GM19023 (cell line): ENCODE measurements at regions not wholly inside any gene's neighbourhood (a gene's known extent, or its start where the extent isn't known, plus 50 kb on each side); places are given as distances from the start of the nearest gene placed in this dataset.
A peak's percentile ranks its signal among the peaks of the same experiment; 100 is the strongest.
"Not testable (repeated sequence)": the region's sequence is repeated elsewhere in the genome, so short reads cannot be mapped to it uniquely, and the experiment has no call there.

ENCODE experiments used
- ATAC-seq: cut with Tn5 transposase; IDR thresholded peaks from one replicate; pipeline ENCODE4 v1.9.1; 2021; ENCODE audit warnings: mild to moderate bottlenecking, moderate library complexity; ENCODE audit not compliant: unreplicated experiment

DNA sequence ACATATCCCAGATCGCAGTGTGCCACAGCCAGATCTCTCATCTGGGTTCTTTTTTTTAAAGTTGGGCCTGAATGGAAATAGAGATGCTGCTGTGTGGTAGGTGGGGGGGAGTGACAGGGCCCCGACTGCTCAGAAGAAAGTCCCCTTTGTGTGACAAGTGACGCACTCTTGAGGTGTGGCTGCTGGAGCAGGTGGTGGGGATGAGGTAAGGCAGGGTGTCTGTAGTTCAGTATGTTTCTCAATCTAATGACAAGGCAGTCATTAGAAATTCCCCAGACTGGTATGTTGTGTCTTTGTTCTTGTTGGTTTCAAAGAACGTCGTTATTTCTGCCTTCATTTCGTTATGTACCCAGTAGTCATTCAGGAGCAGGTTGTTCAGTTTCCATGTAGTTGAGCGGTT is 128.8 kb upstream of the TACR1 start:
- ATAC-seq: no peak

DNA sequence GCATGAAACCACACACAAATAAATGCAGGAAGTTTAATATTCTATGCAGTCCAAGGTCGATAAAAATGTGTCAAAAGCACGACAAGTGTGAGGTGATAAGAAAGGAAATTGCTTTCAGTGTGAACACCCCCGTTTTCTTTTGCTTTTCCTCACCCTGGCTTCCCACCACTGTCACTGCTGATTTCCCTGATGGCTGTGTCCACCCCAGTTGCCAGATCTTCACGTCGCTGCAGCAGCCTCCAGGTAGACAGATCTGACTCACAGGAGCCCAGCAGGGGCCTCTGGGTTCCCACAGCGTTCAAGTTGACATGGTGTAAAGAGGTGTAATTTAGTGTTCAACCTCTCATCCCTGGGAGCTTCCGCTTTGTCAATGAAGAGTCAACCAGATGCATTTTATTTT is 128.0 kb upstream of the TACR1 start:
- no peak for ATAC-seq

GRCh38 chr2:75326645-75327044 is 127.3 kb upstream of the TACR1 start:
- no peak for ATAC-seq

- no peak for ATAC-seq
Observed at GRCh38 chr2:75325594-75325993, 126.3 kb upstream of the TACR1 start.

GRCh38 chr2:75324861-75325284 is 125.6 kb upstream of the TACR1 start:
- no peak for ATAC-seq

DNA sequence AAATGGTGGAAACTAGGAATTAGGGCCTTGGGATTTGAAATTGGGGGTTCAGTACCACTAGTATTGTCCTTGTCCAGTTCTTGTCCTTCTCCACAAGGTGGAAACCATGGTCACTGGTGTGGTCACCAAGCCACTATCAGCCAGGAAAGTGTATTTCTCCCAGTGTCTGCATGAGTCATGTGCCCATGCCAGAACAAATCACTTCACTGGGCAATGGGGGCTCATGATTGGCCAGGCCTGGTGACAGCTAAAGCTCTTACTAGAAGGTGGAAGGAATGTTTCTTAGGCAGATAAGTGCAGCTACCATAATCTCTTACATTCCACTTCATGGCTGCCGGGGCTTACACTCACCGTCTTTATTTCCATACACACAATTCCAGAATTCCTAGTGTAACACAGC is 124.8 kb upstream of the TACR1 start:
- no peak for ATAC-seq

- ATAC-seq: no peak
Observed at GRCh38 chr2:75321599-75321922, 122.2 kb upstream of the TACR1 start.

DNA sequence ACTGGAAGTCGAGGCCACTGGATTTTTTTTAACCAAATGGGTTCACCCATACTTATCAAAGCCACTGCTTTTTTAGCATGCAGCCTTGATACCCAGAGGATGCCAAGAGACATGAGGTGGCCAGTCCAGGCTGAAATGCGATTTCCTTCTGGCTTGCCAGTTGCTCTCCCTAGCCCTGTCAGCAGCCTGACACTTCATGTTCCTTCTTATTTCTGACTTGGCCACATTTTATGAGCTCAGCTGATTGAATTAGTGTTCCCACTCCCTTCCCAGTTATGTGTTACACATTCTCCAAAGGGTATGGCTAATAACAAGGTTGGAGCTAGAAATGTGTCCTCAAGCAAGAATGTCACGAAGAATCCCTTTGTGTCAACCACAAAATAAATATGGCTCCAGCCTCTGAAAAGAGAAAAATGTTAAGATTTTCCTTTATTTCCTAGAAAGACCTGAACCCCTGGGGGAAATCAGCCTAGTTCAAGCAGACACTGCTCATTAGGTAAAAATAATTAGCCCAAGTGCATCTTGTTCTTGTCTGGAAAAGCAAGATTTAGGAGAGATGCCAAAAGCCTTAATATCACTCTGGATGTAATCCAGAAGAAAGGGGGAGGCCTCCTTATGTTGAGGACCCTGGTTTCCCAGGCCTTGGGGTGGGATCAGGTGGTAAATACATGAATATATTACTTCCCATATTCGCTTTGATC is 121.7 kb upstream of the TACR1 start:
- no peak for ATAC-seq

DNA sequence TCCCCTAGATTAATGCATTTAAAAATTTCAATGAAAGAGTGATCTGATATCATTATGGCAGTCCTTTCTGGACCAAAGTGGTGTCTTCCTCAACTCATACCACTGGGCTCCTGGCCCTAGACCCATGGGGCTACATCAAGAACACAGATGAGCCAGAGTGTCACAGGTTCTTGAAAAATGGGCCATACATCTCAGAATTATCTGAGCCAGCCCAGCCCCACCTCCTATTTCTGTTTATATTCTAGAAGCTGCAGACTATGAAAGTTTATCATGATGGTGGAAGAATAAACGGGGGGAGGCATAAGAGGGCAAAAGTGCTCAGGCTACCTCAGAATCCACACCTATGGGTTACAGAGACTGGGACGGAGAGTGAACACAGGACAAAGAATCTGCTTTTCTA is 120.6 kb upstream of the TACR1 start:
- ATAC-seq: no peak

- ATAC-seq: no peak
Observed at GRCh38 chr2:75317802-75318201, 118.5 kb upstream of the TACR1 start.

DNA sequence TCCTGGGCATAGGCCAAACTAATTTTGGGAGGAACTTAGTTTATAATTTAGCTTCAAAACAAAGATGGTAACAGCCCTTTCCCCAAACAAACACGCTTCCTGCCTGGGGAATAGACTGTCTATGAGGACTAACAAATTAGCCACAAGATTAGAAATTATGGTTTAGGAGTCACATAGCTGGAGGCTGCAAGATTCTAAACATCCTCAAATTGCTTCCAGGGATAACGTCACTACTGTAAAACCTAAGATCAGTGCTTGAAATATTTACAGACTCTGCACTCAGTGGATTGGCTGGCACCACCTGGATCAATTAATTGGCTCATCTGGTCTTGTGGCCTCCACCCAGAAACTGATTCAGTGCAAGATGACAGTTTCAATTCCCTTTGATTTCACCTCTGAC is 118.0 kb upstream of the TACR1 start:
- no peak for ATAC-seq

GRCh38 chr2:75315436-75315835 is 116.1 kb upstream of the TACR1 start:
- ATAC-seq: no peak

GRCh38 chr2:75311993-75312392 is 112.7 kb upstream of the TACR1 start:
- peak; percentile 100 for ATAC-seq

- no peak for ATAC-seq
Observed at GRCh38 chr2:75311521-75311920, 112.2 kb upstream of the TACR1 start.

- ATAC-seq: no peak
Observed at GRCh38 chr2:75310876-75311275, 111.6 kb upstream of the TACR1 start.

DNA sequence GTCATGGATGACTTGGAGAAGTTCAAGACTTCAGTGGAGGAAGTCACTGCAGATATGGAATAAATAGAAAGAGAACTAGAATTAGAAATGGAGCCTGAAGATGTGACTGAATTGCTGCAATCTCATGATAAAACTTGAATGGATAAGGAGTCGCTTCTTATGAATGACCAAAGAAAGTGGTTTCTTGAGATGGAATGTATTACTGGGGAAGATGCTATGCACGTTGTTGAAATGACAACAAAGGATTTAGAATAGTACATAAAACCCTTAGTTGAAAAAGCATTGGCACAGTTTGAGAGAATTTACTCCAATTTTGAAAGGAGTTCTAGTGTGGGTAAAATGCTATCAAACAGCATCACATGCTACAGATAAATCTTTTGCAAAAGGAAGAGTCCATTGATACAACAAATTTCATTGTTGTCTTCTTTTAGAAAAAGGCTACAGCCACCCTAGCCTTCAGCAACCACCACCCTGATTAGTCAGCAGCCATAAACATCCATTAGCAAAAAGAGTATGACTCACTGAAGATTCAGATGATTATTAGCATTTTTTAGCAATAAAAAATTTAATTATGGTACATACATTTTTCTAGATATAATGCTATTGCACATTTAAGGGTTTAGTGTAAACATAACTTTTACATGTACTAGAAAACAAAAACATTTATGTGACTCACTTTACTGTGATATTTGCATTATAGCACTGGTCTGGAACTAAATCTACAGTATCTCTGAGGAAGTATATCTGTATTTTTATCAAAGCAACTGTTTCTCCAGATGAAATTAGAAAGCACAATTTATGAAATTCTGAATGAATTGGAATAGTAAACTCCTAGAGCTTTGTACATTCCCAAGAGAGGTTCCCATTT is 110.5 kb upstream of the TACR1 start:
- ATAC-seq: no peak

DNA sequence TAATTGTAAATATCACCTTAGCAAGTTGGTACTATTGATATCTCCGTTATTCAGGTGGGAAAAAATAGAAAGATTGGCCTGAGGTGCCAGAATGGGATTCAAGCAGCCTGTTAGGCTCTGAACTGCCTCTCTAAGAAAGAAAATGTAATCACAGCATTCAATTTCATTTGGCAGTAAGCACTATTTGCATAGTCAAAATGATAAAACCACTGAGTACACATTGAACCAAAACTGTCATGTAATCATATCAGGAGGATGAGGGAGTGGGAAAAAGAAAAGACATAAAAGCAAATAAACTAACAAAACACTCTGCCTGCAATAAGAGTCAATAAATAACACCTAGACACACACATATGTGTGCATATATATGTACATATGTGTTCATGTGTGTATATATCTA is 103.9 kb upstream of the TACR1 start:
- ATAC-seq: no peak

DNA sequence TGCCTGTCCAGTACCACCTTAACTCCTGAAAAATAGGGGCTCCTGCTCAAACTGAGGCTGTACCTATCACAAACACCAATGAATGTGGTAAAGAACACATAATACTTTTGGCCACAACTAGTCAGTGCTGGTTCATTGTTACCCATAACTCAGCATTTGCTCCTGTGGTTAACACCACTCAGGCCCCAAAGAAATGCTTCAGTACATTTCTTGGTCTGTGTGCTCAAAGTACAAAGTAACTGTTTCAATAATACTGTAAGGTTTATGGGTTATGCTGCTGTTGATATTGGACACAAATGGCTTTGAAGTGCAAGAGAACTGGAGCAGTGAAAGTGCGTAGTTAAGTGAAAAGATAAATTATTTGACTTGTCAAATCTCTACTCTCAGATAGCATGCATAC is 95.0 kb upstream of the TACR1 start:
- no peak for ATAC-seq

GRCh38 chr2:75292826-75293225 is 93.5 kb upstream of the TACR1 start:
- no peak for ATAC-seq

GRCh38 chr2:75290600-75291150 is 91.4 kb upstream of the TACR1 start:
- ATAC-seq: no peak

DNA sequence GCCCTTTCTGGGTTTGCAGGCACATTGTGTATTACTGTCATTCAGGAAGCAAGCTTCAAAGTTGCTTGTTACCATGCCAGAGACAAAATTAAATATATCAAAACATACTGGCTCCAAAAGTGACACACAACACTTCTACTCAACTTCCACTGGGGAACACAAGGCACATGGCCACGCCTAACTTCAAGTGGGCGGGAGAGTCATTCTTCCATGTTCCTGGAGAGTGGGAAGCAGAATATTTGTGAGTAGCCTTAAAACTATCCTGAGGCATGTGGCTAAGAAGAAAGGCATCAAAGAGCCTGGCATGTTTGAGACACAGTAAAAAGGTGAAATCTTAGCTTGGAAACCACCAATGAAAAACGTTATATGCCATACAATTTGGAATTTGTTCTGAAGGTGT is 90.5 kb upstream of the TACR1 start:
- ATAC-seq: no peak

DNA sequence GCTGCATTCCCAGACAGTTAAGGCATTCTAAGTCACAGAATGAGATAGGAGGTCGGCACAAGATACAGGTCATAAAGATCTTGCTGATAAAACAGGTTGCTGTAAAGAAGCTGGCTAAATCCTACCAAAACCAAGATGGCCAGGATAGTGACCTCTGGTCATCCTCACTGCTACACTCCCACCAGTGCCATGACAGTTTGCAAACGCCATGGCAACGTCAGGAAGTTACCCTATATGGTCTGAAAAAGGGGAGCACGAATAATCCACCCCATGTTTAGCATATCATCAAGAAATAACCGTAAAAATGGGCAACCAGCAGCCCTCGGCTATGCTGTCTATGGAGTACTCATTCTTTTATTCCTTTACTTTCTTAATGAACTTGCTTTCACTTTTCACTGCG is 89.9 kb upstream of the TACR1 start:
- not testable (repeated sequence) for ATAC-seq
